Testis (tissue), 2 donors: ENCODE measurements at regions not wholly inside any gene's neighbourhood (a gene's known extent, or its start where the extent isn't known, plus 50 kb on each side); places are given as distances from the start of the nearest gene placed in this dataset.

Source experiments
- CTCF ChIP-seq, 3 experiments: fragments of 450-650 bp in 2 of 3; fragments of 200-600 bp in 1 of 3; sonication (generic) in 1 of 3; IDR thresholded peaks; one replicate each; pipeline ENCODE4 v1.5.1; 2016 to 2019; ENCODE audit warnings: antibody characterized with exemption in 3 of 3, mild to moderate bottlenecking in 2 of 3, moderate library complexity in 1 of 3
- POLR2A ChIP-seq: fragments of 450-650 bp; IDR thresholded peaks from one replicate; pipeline ENCODE4 v1.6.1; 2017; ENCODE audit warnings: antibody characterized with exemption, mild to moderate bottlenecking, moderate library complexity

GRCh38 chr1:237983496-237983895, 92.8 kb upstream of the ZP4 start:
- TF ChIP-seq CTCF (IDR thresholded peaks at IDR 0.05) (no peak), POLR2A (no peak)
